A172 (cell line): ENCODE measurements at regions not wholly inside any gene's neighbourhood (a gene's known extent, or its start where the extent isn't known, plus 50 kb on each side); places are given as distances from the start of the nearest gene placed in this dataset.
"Not testable (repeated sequence)": the region's sequence is repeated elsewhere in the genome, so short reads cannot be mapped to it uniquely, and the experiment has no call there.

Experiments
- DNase-seq: peaks from one replicate; pipeline ENCODE4 v3.0.0-alpha.2; 2015; ENCODE audit warnings: low spot score

GRCh38 chr16:5769513-5769912, 671.9 kb upstream of the EEF2KMT start:
- DNase-seq, result no peak

DNA sequence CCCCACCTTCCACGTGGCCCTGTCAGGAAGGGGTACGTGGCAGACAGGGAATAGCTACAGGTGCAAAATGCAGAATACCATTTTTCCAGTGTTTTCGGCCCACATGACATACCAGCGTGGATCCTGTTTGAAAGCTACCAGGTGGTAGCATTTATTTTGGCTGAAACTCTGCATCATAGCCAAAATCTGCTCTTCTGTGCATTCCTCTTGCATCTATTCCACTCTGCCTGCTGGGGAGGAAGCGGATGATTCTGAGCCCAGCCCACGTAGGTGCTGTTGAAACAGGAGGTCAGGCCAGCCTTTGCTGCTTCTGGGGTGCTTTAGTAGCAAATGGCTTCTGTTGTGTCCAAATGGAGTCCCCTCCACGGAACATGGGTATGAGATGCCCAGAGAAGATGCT, 670.9 kb upstream of the EEF2KMT start:
- no peak for DNase-seq

DNA sequence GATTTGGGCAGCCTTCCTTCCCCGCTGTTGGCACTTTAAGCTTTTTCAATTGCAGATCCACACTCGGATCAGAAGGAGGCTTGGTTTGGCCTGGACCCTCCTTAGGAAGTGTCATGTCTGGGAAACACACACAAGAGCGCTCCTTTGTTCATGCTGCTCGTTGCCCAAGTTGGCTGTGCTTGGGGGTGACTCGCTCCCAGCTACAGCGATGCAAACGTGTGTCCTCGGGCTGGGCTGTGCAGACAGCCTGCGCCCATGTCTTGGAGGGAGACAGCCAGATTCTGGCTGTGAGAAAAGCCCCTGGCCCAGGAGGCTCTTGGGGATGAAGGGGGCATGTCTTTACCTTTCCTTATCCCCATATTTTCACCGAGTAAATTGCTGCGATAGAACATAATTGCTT, 665.6 kb upstream of the EEF2KMT start:
- no peak for DNase-seq

GRCh38 chr16:5762362-5762761, 664.8 kb upstream of the EEF2KMT start:
- DNase-seq, result no peak

DNA sequence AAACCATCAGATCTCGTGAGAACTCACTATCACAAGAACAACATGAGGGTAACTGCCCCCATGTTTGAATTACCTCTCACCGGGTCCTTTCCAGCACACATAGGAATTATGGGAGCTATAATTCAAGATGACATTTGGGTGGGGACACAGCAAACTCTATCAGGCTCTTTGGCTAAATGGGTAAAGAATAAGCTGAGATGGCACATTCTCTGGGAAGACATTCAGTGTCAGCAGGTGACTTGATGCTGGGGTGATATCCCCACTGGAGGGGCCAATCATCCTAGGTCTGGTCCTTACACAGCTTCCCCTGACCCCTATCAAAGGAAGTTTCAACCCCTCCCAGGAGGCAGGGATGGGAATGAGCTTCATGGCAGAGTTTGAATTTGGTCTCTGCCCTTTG, 664.0 kb upstream of the EEF2KMT start:
- no peak for DNase-seq

DNA sequence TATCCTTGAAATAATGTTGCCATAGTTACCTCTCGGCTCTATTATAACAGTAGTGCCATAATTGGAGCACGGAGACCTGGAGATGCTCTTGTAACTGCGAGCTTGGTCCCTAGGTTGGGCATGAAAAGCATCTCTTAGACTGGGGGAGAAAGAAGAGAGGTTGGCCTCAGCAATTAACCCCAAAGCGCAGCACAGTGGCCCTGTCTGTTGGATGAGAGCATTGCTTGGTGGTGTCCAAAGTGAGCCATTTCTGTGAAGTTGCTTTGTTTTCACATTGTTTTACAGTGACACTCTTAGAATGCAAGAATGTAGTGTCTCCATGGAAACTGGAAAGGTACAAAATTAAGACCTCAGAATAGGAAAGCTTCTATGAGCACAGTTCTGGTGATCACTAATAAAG, 660.7 kb upstream of the EEF2KMT start:
- DNase-seq, result no peak

DNA sequence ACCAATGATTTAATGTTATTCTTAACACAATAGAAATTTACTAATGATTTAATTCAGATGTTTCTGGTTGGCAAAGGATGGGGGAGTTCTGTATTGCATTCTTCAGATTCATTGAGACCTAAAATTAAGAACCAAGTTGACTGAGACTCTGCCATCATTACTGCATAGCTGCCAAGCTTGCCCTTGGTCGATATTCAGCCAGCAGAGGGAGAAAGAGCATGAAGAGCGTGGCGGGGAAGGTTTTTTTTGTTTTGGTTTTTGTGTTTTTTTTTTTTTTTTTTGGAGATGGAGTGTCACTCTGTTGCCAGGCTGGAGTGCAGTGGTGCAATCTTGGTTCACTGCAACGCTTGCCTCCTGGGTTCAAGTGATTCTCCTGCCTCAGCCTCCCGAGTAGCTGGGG, 659.4 kb upstream of the EEF2KMT start:
- DNase-seq, result no peak

DNA sequence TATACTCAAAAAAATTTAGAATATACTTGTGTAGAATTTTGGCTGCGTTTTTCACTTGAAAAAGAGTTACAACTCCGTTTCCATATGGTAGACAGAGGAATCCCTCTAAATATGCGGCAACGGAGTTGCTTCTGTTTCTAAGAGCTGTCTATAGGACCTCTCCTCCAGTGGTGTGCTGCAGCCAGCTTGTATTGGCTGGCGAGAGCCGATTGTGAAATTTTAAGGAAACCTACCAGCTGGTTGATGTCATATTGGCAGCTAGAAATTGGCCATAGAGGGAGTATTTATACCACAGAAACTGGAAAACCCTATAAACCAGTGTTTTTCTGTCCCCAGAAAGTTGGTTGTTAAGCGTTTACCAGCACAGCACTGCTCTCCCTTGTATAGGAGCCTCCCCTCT, 655.8 kb upstream of the EEF2KMT start:
- no peak for DNase-seq

GRCh38 chr16:5751216-5751615, 653.6 kb upstream of the EEF2KMT start:
- no peak for DNase-seq

GRCh38 chr16:5750439-5750838, 652.8 kb upstream of the EEF2KMT start:
- DNase-seq, result not testable (repeated sequence)

DNA sequence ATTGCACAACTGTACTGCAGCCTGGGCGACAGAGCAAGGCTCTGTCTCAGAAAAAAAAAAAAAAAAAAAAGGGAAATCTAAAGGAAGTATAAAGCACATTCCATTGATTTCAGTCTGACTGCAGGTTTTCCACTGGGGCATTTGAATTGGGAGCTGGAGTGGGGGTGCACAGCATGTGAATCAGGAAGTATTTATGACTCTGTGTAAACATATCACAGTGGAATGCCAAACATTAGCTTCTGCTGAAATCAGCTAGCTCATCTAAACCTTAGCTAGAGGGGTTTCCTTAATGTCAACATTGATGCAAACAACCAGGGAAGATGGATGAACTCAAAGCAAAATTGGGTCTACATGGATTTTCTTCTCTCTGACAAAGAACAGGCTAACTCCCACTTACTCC, 641.0 kb upstream of the EEF2KMT start:
- no peak for DNase-seq

DNA sequence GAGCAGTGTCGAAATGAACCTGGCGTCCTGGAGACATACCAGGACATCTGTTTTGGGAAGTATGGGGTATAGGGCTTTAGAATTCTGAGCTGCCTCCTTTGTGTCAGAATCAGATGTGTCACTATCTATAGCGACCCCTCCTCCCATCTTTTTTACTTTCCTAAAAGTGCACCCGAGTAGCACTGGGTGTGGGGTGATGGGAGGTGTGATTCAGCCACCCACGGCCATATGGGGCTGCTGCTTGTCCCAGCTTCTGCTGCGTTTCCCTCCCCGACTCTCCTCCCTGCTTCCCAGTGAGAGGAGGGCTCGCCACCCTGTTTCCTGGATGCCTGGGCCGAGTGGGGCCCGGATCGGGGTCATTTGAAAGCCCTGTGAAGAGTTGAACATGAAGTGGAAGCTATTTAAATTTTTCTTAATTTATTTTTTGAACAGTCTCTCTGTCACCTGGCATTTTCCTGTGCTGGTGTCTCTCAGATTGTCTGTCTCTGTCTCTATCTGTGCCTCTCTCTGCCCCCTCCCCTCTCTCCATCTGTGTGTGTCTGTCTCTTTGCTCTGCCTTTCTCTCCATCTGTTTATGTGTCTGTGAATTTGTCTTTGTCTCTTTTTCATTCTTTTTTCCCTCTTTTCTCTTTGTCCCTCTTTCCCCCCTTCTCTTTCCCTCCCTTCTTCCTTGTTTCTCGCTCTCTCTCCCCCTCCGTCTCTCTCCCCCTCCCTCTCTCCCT, 638.8 kb upstream of the EEF2KMT start:
- no peak for DNase-seq

DNA sequence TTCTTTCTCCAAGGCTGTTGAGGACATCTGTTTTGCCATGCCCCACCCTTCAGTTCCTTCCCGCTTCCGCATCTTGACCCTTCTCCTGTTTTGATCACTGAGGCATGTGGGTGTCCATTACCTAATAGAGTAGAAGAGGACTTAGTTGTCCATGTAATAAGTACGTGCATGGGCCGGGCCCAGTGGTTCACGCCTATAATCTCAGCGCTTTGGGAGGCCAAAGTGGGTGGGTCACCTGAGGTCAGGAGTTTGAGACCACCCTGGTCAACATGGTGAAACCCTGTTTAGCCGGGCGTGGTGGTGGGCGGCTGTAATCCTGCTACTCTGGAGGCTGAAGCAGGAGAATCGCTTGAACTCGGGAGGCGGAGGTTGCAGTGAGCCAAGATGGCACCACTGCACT, 637.8 kb upstream of the EEF2KMT start:
- DNase-seq, result no peak

DNA sequence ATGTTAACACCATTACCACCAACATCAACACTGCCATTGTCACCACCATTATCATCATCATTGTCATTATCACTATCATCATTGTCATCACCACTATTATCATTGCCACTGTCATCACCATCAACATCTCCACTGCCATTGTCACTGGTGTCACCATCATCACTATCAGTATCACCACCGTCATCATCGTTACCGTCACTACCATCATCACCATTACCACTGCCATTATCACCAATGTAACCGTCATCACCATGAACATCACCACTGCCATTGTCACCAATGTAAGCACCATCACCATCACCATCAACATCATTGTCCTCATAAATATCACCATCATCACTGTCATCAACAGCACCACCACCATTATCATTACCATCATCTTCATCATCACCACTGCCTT, 633.2 kb upstream of the EEF2KMT start:
- DNase-seq, result no peak

- DNase-seq, result no peak
Measured at GRCh38 chr16:5722116-5722619, 624.6 kb upstream of the EEF2KMT start.

GRCh38 chr16:5715155-5715554, 617.6 kb upstream of the EEF2KMT start:
- no peak for DNase-seq

DNA sequence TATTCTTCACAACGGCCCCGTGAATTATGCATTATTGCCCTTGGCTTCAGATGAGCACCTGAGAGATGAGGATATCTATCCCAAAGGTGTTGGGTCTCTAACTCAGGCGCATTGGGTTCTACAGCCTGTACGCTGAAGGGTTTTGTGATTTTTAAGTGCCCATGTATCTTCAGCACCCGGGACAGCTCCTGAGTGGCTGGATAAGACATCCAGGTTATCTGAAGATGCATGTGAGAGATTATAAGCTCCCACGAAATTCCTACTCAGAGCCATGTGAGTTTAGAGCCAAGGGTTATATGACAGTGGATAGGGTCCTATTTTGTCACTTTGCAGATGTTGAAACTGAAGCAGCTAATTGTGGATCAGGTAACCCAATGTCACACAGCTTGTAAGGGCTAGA, 612.3 kb upstream of the EEF2KMT start:
- DNase-seq, result no peak

GRCh38 chr16:5706211-5706610, 608.6 kb upstream of the EEF2KMT start:
- DNase-seq, result no peak

DNA sequence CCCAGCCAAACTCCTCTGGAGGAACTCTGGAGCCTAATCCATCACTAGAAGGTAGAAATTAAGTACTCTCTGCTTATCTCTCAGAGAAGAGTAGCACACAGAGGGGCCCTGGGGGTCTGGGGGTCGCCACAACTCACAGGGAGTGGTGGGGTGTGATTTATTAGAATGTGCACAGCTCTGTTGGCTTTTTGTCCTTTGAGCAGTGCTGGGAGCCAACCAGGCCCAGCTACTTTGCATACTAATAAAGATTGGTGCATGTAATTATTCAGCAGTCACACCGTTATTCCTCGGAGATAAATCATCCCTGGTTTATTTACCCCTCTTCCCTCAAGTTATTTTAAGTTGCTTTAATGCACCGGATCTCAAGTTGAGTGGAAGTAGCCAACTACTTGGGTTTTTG, 606.7 kb upstream of the EEF2KMT start:
- DNase-seq, result no peak

- no peak for DNase-seq
Measured at GRCh38 chr16:5693426-5693825, 595.8 kb upstream of the EEF2KMT start.

- no peak for DNase-seq
Measured at GRCh38 chr16:5681966-5682365, 584.4 kb upstream of the EEF2KMT start.

GRCh38 chr16:5678371-5678770, 580.8 kb upstream of the EEF2KMT start:
- no peak for DNase-seq

DNA sequence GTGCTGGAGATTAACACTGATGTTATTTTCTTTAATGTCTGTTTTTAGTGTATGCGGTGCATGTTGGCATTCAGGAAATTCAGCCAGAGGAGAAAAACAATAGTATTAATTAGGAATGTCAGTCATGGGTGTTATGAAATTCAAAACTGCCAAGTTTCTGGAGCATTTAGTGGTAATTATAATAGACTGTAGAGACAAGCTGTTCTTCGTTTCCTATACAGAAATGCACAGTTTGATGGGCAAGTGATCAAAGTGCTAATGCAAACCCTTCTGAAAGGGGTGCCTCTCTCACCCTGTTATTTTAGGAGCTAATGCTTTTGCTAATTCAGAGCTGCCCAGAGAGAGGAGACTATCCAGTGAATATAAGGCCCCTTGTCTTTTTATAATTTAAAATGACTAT, 573.8 kb upstream of the EEF2KMT start:
- no peak for DNase-seq

DNA sequence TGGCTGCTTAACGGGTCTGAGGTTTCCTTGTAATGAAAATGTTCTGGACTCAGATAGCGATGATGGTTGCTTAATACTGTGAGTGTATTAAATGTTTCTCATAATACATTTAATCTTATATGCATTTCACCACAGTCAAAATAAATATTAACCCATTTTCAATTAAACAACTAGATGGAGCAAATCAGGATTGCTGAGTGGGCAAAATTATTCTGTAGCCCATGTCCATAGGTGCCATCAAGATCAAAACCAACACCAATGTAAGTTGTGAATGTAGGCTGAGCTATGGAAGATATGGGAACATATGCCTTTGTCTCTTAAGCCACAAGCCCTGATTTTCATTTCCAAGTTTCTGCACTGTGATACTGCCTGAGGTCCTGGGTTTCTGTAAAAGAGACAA, 572.6 kb upstream of the EEF2KMT start:
- no peak for DNase-seq
